Glutamatergic neuron (in vitro differentiated cells): ENCODE measurements at regions not wholly inside any gene's neighbourhood (a gene's known extent, or its start where the extent isn't known, plus 50 kb on each side); places are given as distances from the start of the nearest gene placed in this dataset.

ENCODE experiments used
- DNase-seq: peaks from one replicate; pipeline ENCODE4 v3.0.0; 2022
- H3K27ac Mint-ChIP-seq: one replicate; pipeline ENCODE4 v1.8.0; 2020; ENCODE audit warnings: mild to moderate bottlenecking, mixed read lengths, inconsistent platforms; ENCODE audit not compliant: unreplicated experiment
- H3K27me3 Mint-ChIP-seq: one replicate; pipeline ENCODE4 v1.8.0; 2020; ENCODE audit warnings: mild to moderate bottlenecking, moderate library complexity, mixed read lengths, inconsistent platforms; ENCODE audit not compliant: unreplicated experiment
- H3K36me3 Mint-ChIP-seq: one replicate; pipeline ENCODE4 v1.8.0; 2020; ENCODE audit warnings: mild to moderate bottlenecking, mixed read lengths, inconsistent platforms; ENCODE audit not compliant: unreplicated experiment
- H3K4me1 Mint-ChIP-seq: one replicate; pipeline ENCODE4 v1.8.0; 2020; ENCODE audit warnings: mild to moderate bottlenecking, low read depth, mixed read lengths, inconsistent platforms; ENCODE audit not compliant: unreplicated experiment
- H3K4me3 Mint-ChIP-seq: one replicate; pipeline ENCODE4 v1.8.0; 2020; ENCODE audit warnings: mild to moderate bottlenecking, mixed read lengths, inconsistent platforms; ENCODE audit not compliant: unreplicated experiment
- H3K9me3 Mint-ChIP-seq: one replicate; pipeline ENCODE4 v1.8.0; 2020; ENCODE audit warnings: mild to moderate bottlenecking, moderate library complexity, mixed read lengths, inconsistent platforms; ENCODE audit not compliant: unreplicated experiment
- CTCF ChIP-seq: fragments of 200-600 bp; sonication (generic); IDR thresholded peaks from one replicate; pipeline ENCODE4 v1.5.0; 2021; ENCODE audit not compliant: partially characterized antibody, unreplicated experiment

- Mint-ChIP-seq H3K27me3 (no peaks in the 10 kb centered on the region), H3K27ac (no peak overlapping the region), H3K4me1 (no peaks in the 10 kb centered on the region), H3K9me3 (no peaks in the 10 kb centered on the region), H3K36me3 (no peaks in the 10 kb centered on the region), H3K4me3 (no peak overlapping the region)
- no peak for TF ChIP-seq CTCF
- DNase-seq, result no peak
These were observed 114.4 kb upstream of the DIO2 start for GRCh38 chr14:80325688-80326087.

- no peak for TF ChIP-seq CTCF
- Mint-ChIP-seq H3K4me3 (no peak overlapping the region), H3K9me3 (no peaks in the 10 kb centered on the region), H3K27ac (no peak overlapping the region), H3K4me1 (no peaks in the 10 kb centered on the region), H3K27me3 (no peaks in the 10 kb centered on the region), H3K36me3 (no peaks in the 10 kb centered on the region)
- no peak for DNase-seq
These were observed 113.8 kb upstream of the DIO2 start for GRCh38 chr14:80325112-80325511.

GRCh38 chr14:80324649-80325048 is 113.3 kb upstream of the DIO2 start:
- H3K4me1 Mint-ChIP-seq, result no peaks in the 10 kb centered on the region
- no peak overlapping the region for H3K4me3 Mint-ChIP-seq
- H3K9me3 Mint-ChIP-seq, result no peaks in the 10 kb centered on the region
- no peaks in the 10 kb centered on the region for H3K36me3 Mint-ChIP-seq
- H3K27me3 Mint-ChIP-seq, result no peaks in the 10 kb centered on the region
- no peak overlapping the region for H3K27ac Mint-ChIP-seq
- TF ChIP-seq CTCF, result no peak
- no peak for DNase-seq

- no peaks in the 10 kb centered on the region for H3K9me3 Mint-ChIP-seq
- peaks cover 5% of the 10 kb centered on the region for H3K36me3 Mint-ChIP-seq
- DNase-seq, result no peak
- H3K4me3 Mint-ChIP-seq, result no peak overlapping the region
- no peak overlapping the region for H3K27ac Mint-ChIP-seq
- no peaks in the 10 kb centered on the region for H3K27me3 Mint-ChIP-seq
- TF ChIP-seq CTCF, result no peak
- no peaks in the 10 kb centered on the region for H3K4me1 Mint-ChIP-seq
These were observed 111.8 kb upstream of the DIO2 start for GRCh38 chr14:80323038-80323665.

- peaks cover 5% of the 10 kb centered on the region for H3K36me3 Mint-ChIP-seq
- DNase-seq, result no peak
- no peak overlapping the region for H3K27ac Mint-ChIP-seq
- H3K27me3 Mint-ChIP-seq, result no peaks in the 10 kb centered on the region
- peaks cover 14% of the 10 kb centered on the region for H3K4me1 Mint-ChIP-seq
- no peak for TF ChIP-seq CTCF
- H3K4me3 Mint-ChIP-seq, result no peak overlapping the region
- H3K9me3 Mint-ChIP-seq, result no peaks in the 10 kb centered on the region
These were observed 105.1 kb upstream of the DIO2 start for GRCh38 chr14:80316441-80316840.
